ENCODE measurements at regions not wholly inside any gene's neighbourhood (a gene's known extent, or its start where the extent isn't known, plus 50 kb on each side); places are given as distances from the start of the nearest gene placed in this dataset.

DNA sequence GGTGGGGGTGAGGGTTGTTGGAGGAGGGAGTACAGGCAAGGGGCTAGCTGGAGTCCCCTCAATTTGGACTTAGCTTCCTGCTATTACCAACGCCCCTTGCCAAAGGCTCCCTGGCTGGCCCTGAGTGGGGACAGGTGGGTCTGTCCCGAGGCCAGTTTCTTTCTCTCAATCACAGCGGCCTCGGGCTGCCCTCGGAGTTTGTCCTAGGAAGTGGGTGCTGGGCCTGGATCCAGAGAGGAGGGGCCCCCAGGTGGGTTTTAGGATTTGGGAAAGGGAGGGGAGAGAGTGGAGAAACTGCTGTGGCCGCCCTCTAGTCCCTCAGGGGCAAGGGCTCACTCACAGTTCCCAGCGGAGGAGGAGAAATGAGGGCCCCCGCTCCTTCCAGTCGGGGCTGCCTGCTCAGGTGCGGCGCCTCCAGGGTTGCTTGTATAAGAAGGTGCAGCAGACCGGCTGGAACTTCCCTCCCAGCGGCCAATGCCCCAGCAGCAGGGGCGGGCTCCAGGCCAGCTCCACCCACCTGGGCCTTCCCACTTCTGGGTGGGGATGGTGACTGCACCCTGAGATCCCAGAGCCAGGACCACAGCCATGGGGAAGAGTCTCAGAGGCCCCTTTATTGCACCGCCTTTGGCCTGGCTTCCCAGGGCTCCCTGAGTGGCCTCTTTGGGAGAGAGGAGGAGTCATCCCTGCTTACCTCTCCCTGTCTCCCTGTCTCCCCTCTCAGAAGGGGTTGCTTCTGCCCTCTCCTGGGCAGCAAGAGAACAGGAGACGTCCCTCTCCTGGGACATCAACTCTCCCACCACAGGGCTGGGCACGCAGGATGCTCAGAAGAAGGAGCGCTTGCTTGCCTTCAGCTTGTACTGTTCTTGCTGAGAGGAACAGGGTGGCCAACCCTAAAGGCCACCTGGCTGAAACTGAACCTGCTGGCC is 112.0 kb upstream of the SMURF2 start (continued):
- TF ChIP-seq CHCHD3 (CRISPR knock-in tag; IDR thresholded peaks at IDR 0.05) (no peak), GTF2F1 (IDR thresholded peaks at IDR 0.05; ENCODE audit: low read length) (no peak), PRDM15 (CRISPR knock-in tag; IDR thresholded peaks at IDR 0.05) (no peak), HNF4A (CRISPR knock-in tag; IDR thresholded peaks at IDR 0.05) (no peak), MAZ (IDR thresholded peaks at IDR 0.05; ENCODE audit: borderline replicate concordance, low read depth, low read length) (peak; percentile 52; the same call in 1 of the 2 replicates), MAZ (CRISPR knock-in tag; IDR thresholded peaks at IDR 0.05; ENCODE audit: low read depth) (peak; percentile 68; the same call in 1 of the 2 replicates), CBX1 (IDR thresholded peaks at IDR 0.05; ENCODE audit: low read depth) (no peak), SNRNP70 (IDR thresholded peaks at IDR 0.05; ENCODE audit: low read depth, low read length) (no peak), PCBP1 (IDR thresholded peaks at IDR 0.05; ENCODE audit: borderline replicate concordance, low read depth, low read length) (peak; percentile 67; the same call in 1 of the 2 replicates), ZNF432 (CRISPR knock-in tag; IDR thresholded peaks at IDR 0.05; ENCODE audit: borderline replicate concordance) (no peak), IRX3 (CRISPR knock-in tag; IDR thresholded peaks at IDR 0.05; ENCODE audit: borderline replicate concordance, low read depth) (no peak), SYNCRIP (IDR thresholded peaks at IDR 0.05; ENCODE audit: insufficient read depth, low read depth, low read length) (no peak), ZEB1 (IDR thresholded peaks at IDR 0.05; ENCODE audit: insufficient replicate concordance, low read depth) (peak; percentile 87), MED1 (CRISPR knock-in tag; IDR thresholded peaks at IDR 0.05) (no peak), KAT8 (CRISPR knock-in tag; IDR thresholded peaks at IDR 0.05) (peak; percentile 70), RBM22 (optimal IDR thresholded peaks at IDR 0.05; ENCODE audit: low read length) (no peak), GZF1 (CRISPR knock-in tag; IDR thresholded peaks at IDR 0.05) (no peak), BORCS8-MEF2B (CRISPR knock-in tag; IDR thresholded peaks at IDR 0.05) (peak; percentile 61; the same call in 1 of the 2 replicates), RXRB (CRISPR knock-in tag; IDR thresholded peaks at IDR 0.05; ENCODE audit: borderline replicate concordance) (peak; percentile 55; the same call in 1 of the 2 replicates), ZNF20 (CRISPR knock-in tag; IDR thresholded peaks at IDR 0.05) (no peak), ZNF337 (CRISPR knock-in tag; IDR thresholded peaks at IDR 0.05; ENCODE audit: borderline replicate concordance, low read depth) (no peak), ZNF782 (CRISPR knock-in tag; IDR thresholded peaks at IDR 0.05; ENCODE audit: borderline replicate concordance) (peak; percentile 84; the same call in 1 of the 2 replicates), ZSCAN25 (CRISPR knock-in tag; IDR thresholded peaks at IDR 0.05) (peak; percentile 82), ZNF451 (CRISPR knock-in tag; IDR thresholded peaks at IDR 0.05) (peak; percentile 30; the same call in 1 of the 2 replicates), ZNF660 (CRISPR knock-in tag; IDR thresholded peaks at IDR 0.05; ENCODE audit: borderline replicate concordance, low read depth) (no peak)
- TF ChIP-seq, protein P1, sequence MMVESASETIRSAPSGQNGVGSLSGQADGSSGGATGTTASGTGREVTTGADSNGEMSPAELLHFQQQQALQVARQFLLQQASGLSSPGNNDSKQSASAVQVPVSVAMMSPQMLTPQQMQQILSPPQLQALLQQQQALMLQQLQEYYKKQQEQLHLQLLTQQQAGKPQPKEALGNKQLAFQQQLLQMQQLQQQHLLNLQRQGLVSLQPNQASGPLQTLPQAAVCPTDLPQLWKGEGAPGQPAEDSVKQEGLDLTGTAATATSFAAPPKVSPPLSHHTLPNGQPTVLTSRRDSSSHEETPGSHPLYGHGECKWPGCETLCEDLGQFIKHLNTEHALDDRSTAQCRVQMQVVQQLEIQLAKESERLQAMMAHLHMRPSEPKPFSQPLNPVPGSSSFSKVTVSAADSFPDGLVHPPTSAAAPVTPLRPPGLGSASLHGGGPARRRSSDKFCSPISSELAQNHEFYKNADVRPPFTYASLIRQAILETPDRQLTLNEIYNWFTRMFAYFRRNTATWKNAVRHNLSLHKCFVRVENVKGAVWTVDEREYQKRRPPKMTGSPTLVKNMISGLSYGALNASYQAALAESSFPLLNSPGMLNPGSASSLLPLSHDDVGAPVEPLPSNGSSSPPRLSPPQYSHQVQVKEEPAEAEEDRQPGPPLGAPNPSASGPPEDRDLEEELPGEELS (CRISPR knock-in tag; IDR thresholded peaks at IDR 0.05), result peak; percentile 45

Data from HepG2 (cell line).